SK-N-SH treated with all-trans-retinoic acid at 6 μM for 48 hours (cell line): ENCODE measurements at regions not wholly inside any gene's neighbourhood (a gene's known extent, or its start where the extent isn't known, plus 50 kb on each side); places are given as distances from the start of the nearest gene placed in this dataset.

Experiments used
- ATAC-seq: fragments of 200-7000 bp; cut with Tn5 transposase; 3 replicates; pipeline ENCODE4 v1.9.1; 2020; ENCODE audit warnings: mild to moderate bottlenecking, moderate library complexity
- ARNTL ChIP-seq: fragments of 450-650 bp; formaldehyde crosslinking; IDR thresholded peaks from 2 replicates; pipeline ENCODE4 v1.5.0; 2020; ENCODE audit warnings: low read depth, mild to moderate bottlenecking, moderate library complexity, borderline replicate concordance
- BACH2 ChIP-seq: fragments of 250-450 bp; sonication (Bioruptor Pico); IDR thresholded peaks from 2 replicates; pipeline ENCODE4 v1.9.0; 2021; ENCODE audit warnings: mild to moderate bottlenecking, borderline replicate concordance
- CSDC2 ChIP-seq: fragments of 250-450 bp; sonication (Bioruptor Pico); IDR thresholded peaks from 2 replicates; pipeline ENCODE4 v1.5.0; 2020; ENCODE audit warnings: mild to moderate bottlenecking, moderate library complexity
- ESRRG ChIP-seq: fragments of 250-450 bp; sonication (Bioruptor Pico); IDR thresholded peaks from 2 replicates; pipeline ENCODE4 v1.6.1; 2021; ENCODE audit warnings: mild to moderate bottlenecking
- GLIS3 ChIP-seq: fragments of 250-450 bp; sonication (Bioruptor Pico); IDR thresholded peaks from 2 replicates; pipeline ENCODE4 v1.5.0; 2020; ENCODE audit warnings: mild to moderate bottlenecking, moderate library complexity
- ISL1 ChIP-seq: fragments of 250-450 bp; sonication (Bioruptor Pico); IDR thresholded peaks from 2 replicates; pipeline ENCODE4 v2.1.2; 2022; ENCODE audit warnings: mild to moderate bottlenecking, moderate library complexity
- OSR1 ChIP-seq: fragments of 250-450 bp; sonication (Bioruptor Pico); IDR thresholded peaks from 2 replicates; pipeline ENCODE4 v1.8.0; 2022; ENCODE audit warnings: moderate library complexity, mild to moderate bottlenecking, inconsistent platforms
- POU6F1 ChIP-seq: fragments of 250-450 bp; sonication (Bioruptor Pico); IDR thresholded peaks from 2 replicates; pipeline ENCODE4 v1.8.0; 2021; ENCODE audit warnings: low read depth, mild to moderate bottlenecking, moderate library complexity, borderline replicate concordance
- PPARA ChIP-seq: fragments of 250-450 bp; sonication (Bioruptor Pico); IDR thresholded peaks from 2 replicates; pipeline ENCODE4 v1.5.0; 2020; ENCODE audit warnings: mild to moderate bottlenecking, borderline replicate concordance
- RARB ChIP-seq: fragments of 250-450 bp; sonication (Bioruptor Pico); IDR thresholded peaks from 2 replicates; pipeline ENCODE4 v1.8.0; 2021; ENCODE audit warnings: mild to moderate bottlenecking, moderate library complexity
- SNAI2 ChIP-seq: fragments of 250-450 bp; sonication (Bioruptor Pico); IDR thresholded peaks from 2 replicates; pipeline ENCODE4 v1.5.0; 2020; ENCODE audit warnings: mild to moderate bottlenecking, moderate library complexity
- TCF4 ChIP-seq: fragments of 250-450 bp; sonication (Bioruptor Pico); IDR thresholded peaks from 2 replicates; pipeline ENCODE4 v1.8.0; 2021; ENCODE audit warnings: mild to moderate bottlenecking, moderate library complexity, borderline replicate concordance
- TOX ChIP-seq: fragments of 250-450 bp; sonication (Bioruptor Pico); IDR thresholded peaks from 2 replicates; pipeline ENCODE4 v1.8.0; 2021; ENCODE audit warnings: mild to moderate bottlenecking, moderate library complexity, borderline replicate concordance
- ZC3H10 ChIP-seq: fragments of 250-450 bp; sonication (Bioruptor Pico); IDR thresholded peaks from 2 replicates; pipeline ENCODE4 v1.5.1; 2021; ENCODE audit warnings: mild to moderate bottlenecking, moderate library complexity
- ZFP3 ChIP-seq: fragments of 250-450 bp; sonication (Bioruptor Pico); IDR thresholded peaks from 2 replicates; pipeline ENCODE4 v1.5.0; 2020; ENCODE audit warnings: mild to moderate bottlenecking, moderate library complexity
- ZFP30 ChIP-seq: fragments of 450-650 bp; formaldehyde crosslinking; IDR thresholded peaks from 2 replicates; pipeline ENCODE4 v1.5.0; 2022; ENCODE audit warnings: mild to moderate bottlenecking, moderate library complexity
- ZNF565 ChIP-seq: fragments of 450-650 bp; formaldehyde crosslinking; conservative IDR thresholded peaks from 2 replicates; pipeline ENCODE4 v1.5.0; 2020; ENCODE audit warnings: low read depth, mild to moderate bottlenecking, moderate library complexity
- ZNF70 ChIP-seq: fragments of 450-650 bp; formaldehyde crosslinking; IDR thresholded peaks from 2 replicates; pipeline ENCODE4 v1.5.0; 2020; ENCODE audit warnings: mild to moderate bottlenecking, moderate library complexity
- TF ChIP-seq, protein P1 (sequence below): fragments of 250-450 bp; sonication (Bioruptor Pico); IDR thresholded peaks from 2 replicates; pipeline ENCODE4 v1.5.1; 2021; ENCODE audit warnings: mild to moderate bottlenecking, moderate library complexity
- TF ChIP-seq, protein P2 (sequence below): fragments of 250-450 bp; sonication (Bioruptor Pico); IDR thresholded peaks from 2 replicates; pipeline ENCODE4 v1.5.0; 2020; ENCODE audit warnings: mild to moderate bottlenecking, moderate library complexity
- TF ChIP-seq, protein P3 (sequence below): fragments of 250-450 bp; sonication (Bioruptor Pico); IDR thresholded peaks from 2 replicates; pipeline ENCODE4 v1.8.0; 2020; ENCODE audit warnings: mild to moderate bottlenecking, moderate library complexity, borderline replicate concordance

- TF ChIP-seq, protein P1, sequence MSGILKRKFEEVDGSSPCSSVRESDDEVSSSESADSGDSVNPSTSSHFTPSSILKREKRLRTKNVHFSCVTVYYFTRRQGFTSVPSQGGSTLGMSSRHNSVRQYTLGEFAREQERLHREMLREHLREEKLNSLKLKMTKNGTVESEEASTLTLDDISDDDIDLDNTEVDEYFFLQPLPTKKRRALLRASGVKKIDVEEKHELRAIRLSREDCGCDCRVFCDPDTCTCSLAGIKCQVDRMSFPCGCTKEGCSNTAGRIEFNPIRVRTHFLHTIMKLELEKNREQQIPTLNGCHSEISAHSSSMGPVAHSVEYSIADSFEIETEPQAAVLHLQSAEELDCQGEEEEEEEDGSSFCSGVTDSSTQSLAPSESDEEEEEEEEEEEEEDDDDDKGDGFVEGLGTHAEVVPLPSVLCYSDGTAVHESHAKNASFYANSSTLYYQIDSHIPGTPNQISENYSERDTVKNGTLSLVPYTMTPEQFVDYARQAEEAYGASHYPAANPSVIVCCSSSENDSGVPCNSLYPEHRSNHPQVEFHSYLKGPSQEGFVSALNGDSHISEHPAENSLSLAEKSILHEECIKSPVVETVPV (CRISPR knock-in tag), result no peak
- TF ChIP-seq TOX (CRISPR knock-in tag) (no peak), RARB (no peak)
These were observed 61.8 kb upstream of the KLHL13 start (continued) for GRCh38 chrX:118178450-118178849.

DNA sequence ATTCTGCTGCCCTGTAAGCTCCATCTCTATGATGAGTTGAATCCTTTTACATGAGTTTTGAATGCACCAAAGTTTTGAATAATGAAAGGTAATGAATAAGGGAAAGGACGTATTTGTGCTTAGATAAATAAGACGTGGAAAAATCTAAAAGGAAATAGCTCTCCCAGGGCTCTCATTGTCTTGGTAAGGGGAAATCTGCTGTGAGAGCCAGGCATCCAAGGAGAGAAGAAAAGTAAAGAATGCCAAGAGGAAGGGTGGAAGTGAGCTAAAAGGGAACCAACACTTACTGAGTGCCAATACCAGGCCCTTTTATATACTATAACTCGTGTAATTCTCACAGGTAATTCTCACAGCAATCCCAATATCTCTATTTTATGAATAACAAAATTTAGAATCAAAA, 62.6 kb upstream of the KLHL13 start:
- no peak for ATAC-seq
- TF ChIP-seq ARNTL (CRISPR knock-in tag) (no peak), ZC3H10 (no peak), SNAI2 (CRISPR knock-in tag) (no peak)
- TF ChIP-seq, all 23 proteins: peak for 0

DNA sequence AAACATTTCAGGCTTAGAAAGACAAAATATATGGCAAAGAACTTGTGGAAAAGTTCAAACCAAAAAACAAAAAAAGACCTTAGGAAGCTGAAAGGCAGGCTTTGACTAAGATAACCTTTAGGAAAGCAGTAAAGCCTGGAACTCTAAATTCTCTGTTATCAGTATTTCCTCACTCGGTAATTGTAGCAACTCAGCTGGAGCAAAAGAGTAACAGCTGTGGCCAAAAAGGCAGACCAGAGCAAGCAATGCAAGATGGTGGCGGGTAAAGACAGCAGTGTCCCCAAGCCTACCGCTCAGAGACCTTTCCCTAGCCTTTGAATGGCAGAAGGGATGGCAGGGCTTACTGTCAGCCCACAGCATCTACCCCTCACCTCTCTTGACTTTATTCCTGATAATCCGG, 63.1 kb upstream of the KLHL13 start:
- TF ChIP-seq GLIS3 (no peak), SNAI2 (CRISPR knock-in tag) (no peak)
- TF ChIP-seq, protein P1 (CRISPR knock-in tag), result no peak
- TF ChIP-seq, all 23 proteins: peak for 0
- ATAC-seq, result no peak

DNA sequence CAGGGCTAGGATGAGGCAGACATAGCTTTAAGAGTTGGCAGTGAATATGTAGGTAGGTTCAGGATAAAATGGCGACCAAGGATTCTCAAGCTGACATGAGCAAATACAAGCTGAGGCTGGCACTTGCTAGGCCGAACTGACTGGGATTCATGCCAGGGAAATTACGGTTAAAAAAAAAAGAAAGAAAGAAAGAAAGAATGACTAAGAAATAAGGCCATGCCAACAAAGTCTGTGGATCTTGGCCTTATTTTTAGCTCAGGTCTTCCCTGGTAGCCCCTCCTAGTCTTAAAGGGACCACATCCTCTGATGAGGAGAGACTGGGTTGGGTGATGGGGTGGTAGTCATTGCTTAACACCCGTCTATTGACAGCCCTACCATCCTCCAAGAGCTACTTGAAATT, 64.4 kb upstream of the KLHL13 start:
- TF ChIP-seq, protein P1 (CRISPR knock-in tag), result no peak
- peak; percentile 75 for ATAC-seq

GRCh38 chrX:118182025-118182424, 65.4 kb upstream of the KLHL13 start:
- peak; percentile 54; the same call in 1 of the 2 replicates for TF ChIP-seq ISL1 (CRISPR knock-in tag)
- no peak for TF ChIP-seq CSDC2 (CRISPR knock-in tag)
- peak; percentile 68 for ATAC-seq

DNA sequence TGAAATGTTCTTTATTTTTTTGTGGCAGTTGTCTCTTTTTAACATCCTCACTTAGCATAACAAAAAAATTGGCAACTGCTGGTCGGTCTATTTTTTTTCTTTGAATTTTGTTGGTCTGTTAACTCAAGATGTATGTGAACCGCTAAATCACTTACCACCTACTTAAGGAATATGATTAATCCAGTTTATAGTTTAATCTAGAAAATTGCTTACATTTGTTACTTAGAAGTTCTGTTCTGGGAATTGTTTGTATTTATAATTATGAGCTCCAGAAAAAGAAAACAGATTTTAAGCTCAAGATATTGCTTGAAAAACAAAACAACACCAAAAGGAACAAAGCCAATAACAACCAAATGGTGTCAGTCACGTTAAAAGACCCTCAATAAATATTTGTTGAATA, 66.1 kb upstream of the KLHL13 start:
- TF ChIP-seq ESRRG (CRISPR knock-in tag) (no peak), POU6F1 (CRISPR knock-in tag) (no peak), SNAI2 (CRISPR knock-in tag) (no peak), ARNTL (CRISPR knock-in tag) (no peak), PPARA (CRISPR knock-in tag) (no peak), TCF4 (CRISPR knock-in tag) (no peak), TOX (CRISPR knock-in tag) (no peak), RARB (no peak), ZNF565 (CRISPR knock-in tag) (no peak), ZNF70 (CRISPR knock-in tag) (no peak), GLIS3 (no peak), BACH2 (no peak), CSDC2 (CRISPR knock-in tag) (no peak), OSR1 (CRISPR knock-in tag) (no peak), ZC3H10 (no peak), ZFP30 (CRISPR knock-in tag) (no peak), ZFP3 (CRISPR knock-in tag) (no peak)
- TF ChIP-seq, protein P2, sequence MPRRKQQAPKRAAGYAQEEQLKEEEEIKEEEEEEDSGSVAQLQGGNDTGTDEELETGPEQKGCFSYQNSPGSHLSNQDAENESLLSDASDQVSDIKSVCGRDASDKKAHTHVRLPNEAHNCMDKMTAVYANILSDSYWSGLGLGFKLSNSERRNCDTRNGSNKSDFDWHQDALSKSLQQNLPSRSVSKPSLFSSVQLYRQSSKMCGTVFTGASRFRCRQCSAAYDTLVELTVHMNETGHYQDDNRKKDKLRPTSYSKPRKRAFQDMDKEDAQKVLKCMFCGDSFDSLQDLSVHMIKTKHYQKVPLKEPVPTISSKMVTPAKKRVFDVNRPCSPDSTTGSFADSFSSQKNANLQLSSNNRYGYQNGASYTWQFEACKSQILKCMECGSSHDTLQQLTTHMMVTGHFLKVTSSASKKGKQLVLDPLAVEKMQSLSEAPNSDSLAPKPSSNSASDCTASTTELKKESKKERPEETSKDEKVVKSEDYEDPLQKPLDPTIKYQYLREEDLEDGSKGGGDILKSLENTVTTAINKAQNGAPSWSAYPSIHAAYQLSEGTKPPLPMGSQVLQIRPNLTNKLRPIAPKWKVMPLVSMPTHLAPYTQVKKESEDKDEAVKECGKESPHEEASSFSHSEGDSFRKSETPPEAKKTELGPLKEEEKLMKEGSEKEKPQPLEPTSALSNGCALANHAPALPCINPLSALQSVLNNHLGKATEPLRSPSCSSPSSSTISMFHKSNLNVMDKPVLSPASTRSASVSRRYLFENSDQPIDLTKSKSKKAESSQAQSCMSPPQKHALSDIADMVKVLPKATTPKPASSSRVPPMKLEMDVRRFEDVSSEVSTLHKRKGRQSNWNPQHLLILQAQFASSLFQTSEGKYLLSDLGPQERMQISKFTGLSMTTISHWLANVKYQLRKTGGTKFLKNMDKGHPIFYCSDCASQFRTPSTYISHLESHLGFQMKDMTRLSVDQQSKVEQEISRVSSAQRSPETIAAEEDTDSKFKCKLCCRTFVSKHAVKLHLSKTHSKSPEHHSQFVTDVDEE, result no peak
- TF ChIP-seq, protein P3, sequence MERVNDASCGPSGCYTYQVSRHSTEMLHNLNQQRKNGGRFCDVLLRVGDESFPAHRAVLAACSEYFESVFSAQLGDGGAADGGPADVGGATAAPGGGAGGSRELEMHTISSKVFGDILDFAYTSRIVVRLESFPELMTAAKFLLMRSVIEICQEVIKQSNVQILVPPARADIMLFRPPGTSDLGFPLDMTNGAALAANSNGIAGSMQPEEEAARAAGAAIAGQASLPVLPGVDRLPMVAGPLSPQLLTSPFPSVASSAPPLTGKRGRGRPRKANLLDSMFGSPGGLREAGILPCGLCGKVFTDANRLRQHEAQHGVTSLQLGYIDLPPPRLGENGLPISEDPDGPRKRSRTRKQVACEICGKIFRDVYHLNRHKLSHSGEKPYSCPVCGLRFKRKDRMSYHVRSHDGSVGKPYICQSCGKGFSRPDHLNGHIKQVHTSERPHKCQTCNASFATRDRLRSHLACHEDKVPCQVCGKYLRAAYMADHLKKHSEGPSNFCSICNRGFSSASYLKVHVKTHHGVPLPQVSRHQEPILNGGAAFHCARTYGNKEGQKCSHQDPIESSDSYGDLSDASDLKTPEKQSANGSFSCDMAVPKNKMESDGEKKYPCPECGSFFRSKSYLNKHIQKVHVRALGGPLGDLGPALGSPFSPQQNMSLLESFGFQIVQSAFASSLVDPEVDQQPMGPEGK (CRISPR knock-in tag), result no peak
- TF ChIP-seq, protein P1 (CRISPR knock-in tag), result no peak

More for the DNA sequence above, 66.1 kb upstream of the KLHL13 start:
- ATAC-seq, result no peak
